ENCODE measurements at regions not wholly inside any gene's neighbourhood (a gene's known extent, or its start where the extent isn't known, plus 50 kb on each side); places are given as distances from the start of the nearest gene placed in this dataset.
"Not testable (repeated sequence)": the region's sequence is repeated elsewhere in the genome, so short reads cannot be mapped to it uniquely, and the experiment has no call there.

- no peak for DNase-seq
These were observed 1004.0 kb downstream of the HACE1 start for GRCh38 chr6:103855750-103856149.

GRCh38 chr6:103854059-103854458 lies 1005.7 kb downstream of the HACE1 start:
- no peak for DNase-seq
- intact Hi-C loops (cut with DNase I) = no loop called here

More at GRCh38 chr6:103855750-103856149, 1004.0 kb downstream of the HACE1 start:
- intact Hi-C loops (cut with DNase I) = no loop called here

- intact Hi-C loops (cut with DNase I) = no loop called here
- DNase-seq = no peak
These were observed 1021.3 kb downstream of the HACE1 start for GRCh38 chr6:103838457-103838856.

GRCh38 chr6:103826209-103826608 lies 1033.5 kb downstream of the HACE1 start:
- intact Hi-C loops (cut with DNase I) = no loop called here
- DNase-seq = no peak

GRCh38 chr6:103820148-103820547 lies 1039.6 kb downstream of the HACE1 start:
- no peak for DNase-seq
- intact Hi-C loops (cut with DNase I) = no loop called here

GRCh38 chr6:103819509-103819908 lies 1040.2 kb downstream of the HACE1 start:
- intact Hi-C loops (cut with DNase I) = no loop called here
- no peak for DNase-seq

GRCh38 chr6:103812970-103813369 lies 1046.7 kb downstream of the HACE1 start:
- DNase-seq = no peak
- intact Hi-C loops (cut with DNase I) = no loop called here

- intact Hi-C loops (cut with DNase I) = not testable (repeated sequence)
- DNase-seq = peak in 1 of 10 donors; percentile 56
These were observed 1057.7 kb downstream of the HACE1 start for GRCh38 chr6:103801901-103802479.

GRCh38 chr6:103799971-103800670 lies 1059.6 kb downstream of the HACE1 start:
- intact Hi-C loops (cut with DNase I) = no loop called here
- no peak for DNase-seq

GRCh38 chr6:103798166-103798565 lies 1061.6 kb downstream of the HACE1 start:
- DNase-seq = no peak
- intact Hi-C loops (cut with DNase I) = no loop called here

- DNase-seq = no peak
- intact Hi-C loops (cut with DNase I) = no loop called here
These were observed 1062.0 kb downstream of the HACE1 start for GRCh38 chr6:103797738-103798137.

- intact Hi-C loops (cut with DNase I) = no loop called here
- no peak for DNase-seq
These were observed 1068.3 kb downstream of the HACE1 start for GRCh38 chr6:103791458-103791857.

- no peak for DNase-seq
- intact Hi-C loops (cut with DNase I) = no loop called here
These were observed 1075.6 kb downstream of the HACE1 start for GRCh38 chr6:103784117-103784516.

- no peak for DNase-seq
- intact Hi-C loops (cut with DNase I) = no loop called here
These were observed 1076.4 kb downstream of the HACE1 start for GRCh38 chr6:103783329-103783728.

- intact Hi-C loops (cut with DNase I) = no loop called here
- no peak for DNase-seq
These were observed 1090.3 kb downstream of the HACE1 start for GRCh38 chr6:103769431-103769830.

- no peak for DNase-seq
- intact Hi-C loops (cut with DNase I) = no loop called here
These were observed 1109.1 kb downstream of the HACE1 start for GRCh38 chr6:103750603-103751002.

GRCh38 chr6:103734016-103734415 lies 1125.7 kb downstream of the HACE1 start:
- peak in 2 of 10 donors; percentile 20 to 55 for DNase-seq
- intact Hi-C loops (cut with DNase I) = no loop called here

GRCh38 chr6:103729658-103730057 lies 1130.1 kb downstream of the HACE1 start:
- intact Hi-C loops (cut with DNase I) = no loop called here
- no peak for DNase-seq

- intact Hi-C loops (cut with DNase I) = no loop called here
- DNase-seq = no peak
These were observed 1136.0 kb downstream of the HACE1 start for GRCh38 chr6:103723438-103724322.

- DNase-seq = no peak
- intact Hi-C loops (cut with DNase I) = no loop called here
These were observed 1137.0 kb downstream of the HACE1 start for GRCh38 chr6:103722683-103723082.

GRCh38 chr6:103721923-103722322 lies 1137.8 kb downstream of the HACE1 start:
- intact Hi-C loops (cut with DNase I) = no loop called here
- DNase-seq = no peak
